Inflammatory macrophage (primary cell): ENCODE measurements at regions not wholly inside any gene's neighbourhood (a gene's known extent, or its start where the extent isn't known, plus 50 kb on each side); places are given as distances from the start of the nearest gene placed in this dataset.
A peak's percentile ranks its signal among the peaks of the same experiment; 100 is the strongest.
"Not testable (repeated sequence)": the region's sequence is repeated elsewhere in the genome, so short reads cannot be mapped to it uniquely, and the experiment has no call there.

ENCODE experiments used
- DNase-seq, 2 donors: peaks; one replicate each; pipeline ENCODE4 v3.0.0-alpha.2; 2020 to 2022

DNA sequence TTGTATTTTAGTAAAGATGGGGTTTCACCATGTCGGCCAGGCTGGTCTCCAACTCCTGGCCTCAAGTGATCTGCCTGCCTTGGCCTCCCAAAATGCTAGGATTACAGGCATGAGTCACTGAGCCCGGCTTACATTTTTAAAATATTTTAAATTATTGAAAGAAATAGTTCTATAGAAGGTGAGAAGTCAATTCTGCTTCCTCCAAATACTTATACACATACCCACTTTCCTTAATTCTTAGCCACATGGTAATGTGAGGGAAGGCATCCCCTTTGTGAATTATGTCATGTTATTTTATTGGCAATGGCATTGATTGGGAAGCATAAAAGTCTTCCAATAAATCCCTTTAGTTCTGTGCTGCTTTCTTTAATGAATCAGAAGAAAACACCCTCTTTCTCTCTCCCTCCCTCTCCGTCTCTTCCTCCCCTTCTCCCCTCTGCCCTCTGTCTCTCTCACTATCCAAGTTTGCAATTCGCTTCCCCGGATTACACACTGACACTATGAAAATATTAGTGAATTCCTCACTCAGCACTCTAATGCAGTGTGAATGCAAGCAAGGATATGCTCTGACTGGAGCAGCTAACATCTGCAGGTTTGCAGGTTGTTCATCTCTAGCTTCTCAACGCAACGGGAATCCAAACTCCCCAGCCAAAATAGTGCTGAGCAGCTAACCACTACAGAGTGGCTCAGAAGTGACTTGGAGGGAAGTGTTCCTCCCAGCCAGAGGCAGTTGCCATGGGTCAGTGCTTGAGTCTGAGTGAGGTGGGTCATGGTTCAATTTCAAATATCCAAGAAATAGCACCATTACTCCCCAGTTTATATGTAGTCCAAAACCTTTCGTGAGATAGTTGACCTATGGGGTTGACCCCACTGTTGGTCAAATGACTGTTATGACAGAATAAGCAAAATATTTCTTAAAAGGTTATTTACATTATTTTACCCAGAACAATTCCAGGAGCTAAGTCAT, 77.8 kb upstream of the CD55 start:
- no peak for DNase-seq

DNA sequence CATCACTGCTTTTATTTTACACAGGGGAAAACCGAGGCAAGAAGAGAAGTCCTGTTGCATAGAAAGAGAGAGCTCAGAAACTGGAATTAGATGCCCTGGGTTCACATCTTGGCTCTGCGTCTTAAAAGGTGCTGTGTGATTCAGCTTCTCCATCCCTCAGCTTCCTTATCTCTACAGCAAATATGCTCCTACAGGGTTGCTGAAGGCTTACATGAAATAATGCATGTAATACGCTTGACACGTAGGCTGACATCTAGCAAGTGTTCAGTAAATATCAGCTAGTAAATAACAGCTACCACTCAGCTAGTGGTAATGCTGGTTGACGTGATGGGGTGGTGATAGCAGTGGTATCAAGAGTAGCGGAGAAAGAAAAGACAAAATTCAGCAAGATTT, 77.1 kb upstream of the CD55 start:
- no peak for DNase-seq

DNA sequence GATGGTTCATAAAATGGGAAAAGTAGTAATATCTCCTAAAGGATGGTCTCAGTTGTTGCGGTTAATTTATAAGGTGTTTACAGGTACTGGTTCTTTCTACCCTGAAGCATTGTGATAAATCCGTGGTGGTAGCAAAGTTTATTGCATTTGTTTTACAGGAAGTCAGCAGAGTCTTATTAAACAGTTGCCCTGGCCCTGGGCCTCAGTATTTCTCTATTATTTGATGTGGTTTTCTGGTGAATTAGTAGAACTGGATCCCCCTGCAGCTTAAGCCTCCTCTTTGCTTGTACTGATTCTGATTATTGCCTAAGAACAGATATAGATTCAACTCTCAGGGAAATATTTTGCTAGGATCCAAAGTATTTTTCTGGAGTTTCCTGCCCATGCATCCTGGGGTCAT, 76.4 kb upstream of the CD55 start:
- DNase-seq, result no peak

DNA sequence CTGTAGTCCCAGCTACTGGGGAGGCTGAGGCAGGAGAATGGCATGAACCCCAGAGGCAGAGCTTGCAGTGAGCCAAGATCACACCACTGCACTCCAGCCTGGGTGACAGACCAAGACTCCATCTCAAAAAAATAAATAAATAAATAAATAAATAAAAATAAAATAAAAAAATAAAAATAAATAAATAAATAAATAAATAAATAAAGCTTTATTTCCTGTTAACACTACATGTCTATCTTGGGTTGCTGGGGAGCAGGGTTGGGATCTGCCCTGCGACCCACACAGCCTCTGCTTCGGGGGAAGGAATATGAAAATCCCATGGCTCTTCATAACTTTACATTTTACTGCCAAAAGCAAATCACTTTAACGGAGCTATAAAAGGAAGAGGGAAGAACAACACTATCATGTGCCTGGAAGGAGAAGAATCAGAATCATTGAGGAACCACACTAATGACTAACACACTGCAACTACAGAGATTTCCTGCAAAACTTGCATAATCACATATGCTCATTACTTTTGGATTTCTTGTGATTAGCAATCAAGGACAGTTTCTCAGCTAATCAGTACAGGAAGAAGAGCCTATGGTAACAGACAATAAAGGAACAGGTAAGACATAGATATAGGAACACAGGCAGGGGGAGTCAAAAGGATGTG, 72.8 kb upstream of the CD55 start:
- peak; percentile 78 to 88 for DNase-seq

DNA sequence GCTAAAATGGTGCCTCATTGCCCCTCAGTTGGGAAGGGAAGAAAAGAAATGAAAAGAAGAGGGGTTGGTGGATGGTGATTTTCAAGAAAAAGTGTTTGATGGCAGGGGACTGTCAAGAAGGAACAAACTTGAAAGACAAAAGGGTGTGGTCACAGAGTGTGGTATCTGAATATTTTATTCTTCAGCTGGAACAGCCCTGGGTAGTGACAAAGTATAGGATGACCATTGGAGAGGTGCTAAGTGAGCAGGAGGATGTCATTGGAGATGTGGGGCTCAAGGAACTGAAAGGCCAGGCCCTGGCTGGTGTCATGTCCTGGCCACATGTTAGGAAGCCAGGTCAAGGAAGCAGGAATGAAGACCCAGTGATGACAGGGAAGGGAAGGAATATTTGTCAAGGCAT, 71.0 kb upstream of the CD55 start:
- DNase-seq, result no peak

DNA sequence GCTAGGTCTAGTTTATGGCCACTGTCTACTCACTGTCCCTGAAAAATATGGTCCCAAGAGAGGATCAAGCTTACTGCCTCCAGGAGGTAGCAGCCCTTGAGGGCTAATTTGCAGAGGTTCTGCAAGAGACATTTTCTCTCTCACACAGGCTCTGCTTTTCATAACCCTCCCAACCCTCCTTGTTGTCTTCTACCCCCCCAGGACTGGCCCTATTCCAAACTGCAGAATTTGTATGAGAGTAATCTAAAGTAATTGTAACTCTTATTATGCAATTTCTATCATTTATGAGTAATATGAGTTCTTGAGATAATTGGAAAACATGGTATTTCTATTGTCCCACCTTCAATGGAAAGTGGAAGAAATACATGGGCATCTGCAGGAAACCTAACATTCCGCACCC, 70.4 kb upstream of the CD55 start:
- DNase-seq, result no peak

DNA sequence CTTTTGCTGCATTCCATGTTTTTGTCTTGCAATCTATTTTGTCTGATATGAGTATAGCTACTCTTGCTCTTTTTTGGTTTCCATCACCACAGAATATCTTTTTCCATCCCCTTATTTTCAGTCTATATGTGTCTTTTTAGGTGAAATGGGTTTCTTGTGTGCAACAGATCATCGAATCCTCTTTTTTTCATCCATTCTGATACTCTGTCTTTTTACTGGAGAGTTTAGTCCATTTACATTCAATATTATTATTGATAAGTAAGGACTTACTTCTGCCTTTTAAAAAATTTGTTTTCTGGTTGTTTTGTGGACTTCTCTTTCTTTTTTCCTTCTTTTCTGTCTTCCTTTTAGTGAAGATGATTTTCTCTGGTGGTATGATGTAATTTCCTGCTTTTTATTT, 64.6 kb upstream of the CD55 start:
- DNase-seq, result no peak

DNA sequence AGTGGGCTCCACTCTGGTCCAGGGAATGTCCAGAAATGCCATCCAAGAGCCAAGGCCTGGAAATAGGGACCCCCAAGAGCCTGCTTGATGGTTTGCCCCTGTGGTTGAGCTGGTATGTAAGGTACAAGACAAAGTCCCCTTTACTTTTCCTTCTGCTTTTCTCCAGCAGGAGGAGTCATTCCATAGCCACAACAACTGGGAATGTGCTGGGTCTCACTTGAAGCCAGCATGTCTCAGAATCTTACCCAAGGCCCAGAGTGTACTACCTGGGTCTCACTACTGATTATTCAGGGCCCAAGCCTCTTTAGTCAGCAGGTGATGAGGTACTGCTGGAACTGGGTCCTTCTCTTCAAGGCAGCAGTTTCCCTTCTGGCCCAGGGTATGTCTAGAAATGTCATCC, 62.1 kb upstream of the CD55 start:
- DNase-seq, result peak; percentile 31 to 44

DNA sequence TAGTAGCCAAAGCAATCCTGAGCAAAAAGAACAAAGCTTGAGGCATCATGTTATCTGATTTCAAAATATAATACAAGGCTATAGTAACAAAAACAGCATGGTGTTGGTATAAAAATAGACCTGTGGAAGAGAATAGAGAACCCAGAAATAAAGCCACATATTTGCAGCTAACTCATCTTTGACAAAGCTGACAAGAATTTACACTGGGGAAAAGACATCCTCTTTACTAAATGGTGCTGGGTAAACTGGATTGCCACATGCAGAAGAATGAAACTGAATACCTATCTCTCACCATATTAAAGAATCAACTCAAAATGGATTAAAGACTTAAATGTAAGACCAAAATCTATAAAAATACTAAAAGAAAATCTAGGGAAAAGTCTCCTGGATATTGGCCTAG, 59.5 kb upstream of the CD55 start:
- no peak for DNase-seq

DNA sequence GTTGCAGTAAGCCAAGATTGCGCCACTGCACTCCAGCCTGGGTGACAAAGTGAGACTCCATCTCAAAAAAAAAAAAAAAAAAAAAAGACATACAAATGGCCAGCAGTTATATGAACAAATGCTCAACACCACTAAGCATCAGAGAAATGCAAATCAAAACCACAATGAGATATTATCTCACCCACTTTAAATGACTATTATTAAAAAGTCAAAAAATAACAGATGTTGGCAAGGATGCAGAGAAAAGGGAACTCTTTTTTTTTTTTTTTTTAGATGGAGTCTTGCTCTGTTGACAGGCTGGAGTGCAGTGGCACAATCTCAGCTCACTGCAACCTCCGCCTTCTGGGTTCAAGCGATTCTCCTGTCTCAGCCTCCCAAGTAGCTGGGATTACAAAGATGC, 58.6 kb upstream of the CD55 start:
- DNase-seq, result not testable (repeated sequence)

DNA sequence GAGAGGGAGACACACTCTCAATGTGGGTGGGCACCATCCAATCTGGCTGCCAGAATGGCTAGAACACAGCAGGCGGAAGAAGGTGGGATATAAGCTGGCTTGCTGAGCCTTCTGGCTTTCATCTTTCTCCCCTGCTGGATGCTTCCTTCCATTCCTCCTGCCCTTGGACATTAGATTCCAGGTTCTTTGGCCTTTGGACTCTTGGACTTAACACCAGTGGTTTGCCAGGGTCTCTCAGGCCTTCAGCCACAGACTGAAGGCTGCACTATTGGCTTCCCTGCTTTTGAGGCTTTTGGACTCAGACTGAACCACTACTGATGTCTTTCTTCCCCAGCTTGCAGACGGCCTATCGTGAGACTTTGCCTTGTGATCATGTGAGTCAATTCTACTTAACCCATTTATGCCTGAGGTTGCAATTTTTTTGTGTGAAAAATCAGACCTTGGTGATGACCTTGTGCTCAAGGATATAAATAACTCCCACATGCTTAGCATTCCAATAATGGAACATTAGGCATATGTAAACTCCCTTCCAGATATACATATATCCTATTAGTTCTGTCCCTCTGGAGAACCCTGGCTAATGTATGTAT, 56.7 kb upstream of the CD55 start:
- DNase-seq, result no peak

DNA sequence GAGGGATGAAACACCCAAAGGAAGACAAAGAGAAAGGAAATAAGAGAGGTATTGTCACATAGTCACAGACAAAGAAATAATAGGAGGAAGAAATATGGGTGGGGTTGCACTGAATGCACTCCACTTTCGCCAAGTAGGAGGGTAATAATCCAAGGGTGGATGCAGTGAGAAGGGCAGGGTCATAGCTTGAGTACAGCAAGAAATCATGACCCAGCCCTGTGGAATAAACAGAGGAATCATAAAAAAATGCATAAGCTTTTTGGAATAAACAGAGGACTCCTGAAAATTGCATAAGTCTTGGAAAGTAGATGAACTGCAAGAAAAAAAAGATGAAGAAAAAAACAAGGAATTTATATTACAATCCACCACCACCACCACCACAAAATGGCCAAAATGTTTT, 53.1 kb upstream of the CD55 start:
- DNase-seq, result no peak

DNA sequence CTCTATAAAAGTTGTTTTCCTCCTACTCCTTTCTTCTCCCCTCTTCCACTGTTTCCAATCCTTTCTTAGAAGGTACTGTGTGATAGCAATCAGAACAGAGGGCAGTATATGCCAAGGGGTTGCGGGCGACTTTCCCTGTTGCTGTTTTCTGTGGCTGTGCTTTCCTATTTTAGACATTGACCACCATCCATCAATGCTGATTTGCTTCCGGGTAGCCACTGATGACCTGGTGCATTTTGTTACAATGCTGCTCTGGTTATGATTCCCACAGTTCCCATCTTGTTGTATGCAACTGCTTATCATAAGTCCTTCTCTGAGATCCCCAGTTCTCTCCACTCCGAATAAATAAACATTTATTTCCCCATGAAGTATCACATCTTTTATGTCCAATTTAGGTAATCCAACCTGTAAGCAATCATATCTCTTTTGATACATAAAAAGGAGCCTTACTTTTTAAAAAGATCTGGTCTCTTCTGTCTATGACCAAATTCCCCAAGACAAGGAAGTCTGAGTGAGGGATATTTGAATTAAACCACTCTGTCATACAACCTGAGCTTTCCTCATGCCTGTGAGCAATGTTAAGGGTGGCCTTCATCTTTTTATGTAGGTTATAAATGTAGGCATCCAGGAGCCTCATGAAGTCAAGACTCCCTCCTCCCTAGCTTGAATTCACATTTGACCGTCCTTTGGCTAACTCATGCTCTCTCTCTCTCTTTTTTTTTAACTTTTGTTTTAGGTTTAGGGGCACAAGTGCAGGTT, 52.5 kb upstream of the CD55 start:
- DNase-seq, result no peak
